SW480 (cell line): ENCODE measurements at regions not wholly inside any gene's neighbourhood (a gene's known extent, or its start where the extent isn't known, plus 50 kb on each side); places are given as distances from the start of the nearest gene placed in this dataset.

Source experiments
- DNase-seq: peaks from one replicate; pipeline ENCODE4 v3.0.0-alpha.2; 2016; ENCODE audit warnings: low spot score

DNA sequence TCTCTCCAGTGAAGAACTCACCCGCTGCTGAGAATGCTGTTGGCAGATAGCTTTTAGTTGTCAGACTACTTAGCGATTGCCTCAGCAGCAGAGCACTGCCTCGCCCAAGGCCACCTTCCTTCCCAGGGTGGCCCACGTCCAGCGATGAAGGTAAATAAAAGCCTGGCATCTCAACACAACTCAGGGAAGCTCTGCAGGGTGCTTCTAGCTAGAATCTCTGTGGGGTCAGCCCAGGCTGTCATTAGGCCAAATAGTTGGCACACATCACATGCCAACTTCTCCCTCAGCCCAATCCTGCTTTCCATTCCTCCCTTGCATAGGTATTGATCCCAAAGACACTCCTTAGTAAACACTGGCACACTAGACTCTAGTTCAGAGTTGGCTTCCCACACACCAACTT lies 368.1 kb upstream of the TMTC1 start:
- no peak for DNase-seq

DNA sequence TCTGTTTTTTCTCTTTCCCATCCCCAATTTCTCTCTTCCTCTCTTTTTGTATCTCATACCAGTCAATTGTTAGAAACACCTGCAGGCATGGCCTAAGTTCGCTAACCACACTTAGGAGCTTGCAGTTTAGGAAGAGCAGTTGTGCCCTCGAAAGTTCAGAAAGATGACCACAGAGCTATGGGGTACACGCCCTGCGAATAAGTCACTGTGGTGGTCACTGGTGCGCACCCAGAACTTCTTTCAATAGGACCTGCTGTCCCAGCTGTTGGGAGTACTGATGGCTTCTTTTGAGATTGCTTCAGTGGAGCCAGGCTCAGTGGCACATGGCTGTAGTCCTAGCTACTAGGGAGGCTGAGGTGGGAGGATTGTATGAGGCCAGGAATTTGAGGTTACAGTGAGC lies 362.8 kb upstream of the TMTC1 start:
- no peak for DNase-seq

DNA sequence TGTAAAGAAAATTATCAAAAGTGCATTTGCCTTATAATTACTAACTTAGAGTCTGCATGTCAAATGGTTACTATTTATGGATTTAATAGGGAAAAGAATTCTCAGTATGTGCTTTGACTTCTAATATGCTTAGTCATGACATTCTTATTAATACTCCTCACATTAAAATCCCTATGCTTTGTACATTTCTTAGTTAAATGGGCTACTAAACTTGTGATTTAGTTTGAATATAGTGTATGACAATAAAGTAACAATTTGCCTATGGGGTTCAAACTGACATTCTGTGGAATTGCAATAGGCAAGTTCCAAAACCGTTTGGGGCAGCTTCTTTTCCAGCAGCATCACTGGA lies 361.9 kb upstream of the TMTC1 start:
- DNase-seq, result no peak

DNA sequence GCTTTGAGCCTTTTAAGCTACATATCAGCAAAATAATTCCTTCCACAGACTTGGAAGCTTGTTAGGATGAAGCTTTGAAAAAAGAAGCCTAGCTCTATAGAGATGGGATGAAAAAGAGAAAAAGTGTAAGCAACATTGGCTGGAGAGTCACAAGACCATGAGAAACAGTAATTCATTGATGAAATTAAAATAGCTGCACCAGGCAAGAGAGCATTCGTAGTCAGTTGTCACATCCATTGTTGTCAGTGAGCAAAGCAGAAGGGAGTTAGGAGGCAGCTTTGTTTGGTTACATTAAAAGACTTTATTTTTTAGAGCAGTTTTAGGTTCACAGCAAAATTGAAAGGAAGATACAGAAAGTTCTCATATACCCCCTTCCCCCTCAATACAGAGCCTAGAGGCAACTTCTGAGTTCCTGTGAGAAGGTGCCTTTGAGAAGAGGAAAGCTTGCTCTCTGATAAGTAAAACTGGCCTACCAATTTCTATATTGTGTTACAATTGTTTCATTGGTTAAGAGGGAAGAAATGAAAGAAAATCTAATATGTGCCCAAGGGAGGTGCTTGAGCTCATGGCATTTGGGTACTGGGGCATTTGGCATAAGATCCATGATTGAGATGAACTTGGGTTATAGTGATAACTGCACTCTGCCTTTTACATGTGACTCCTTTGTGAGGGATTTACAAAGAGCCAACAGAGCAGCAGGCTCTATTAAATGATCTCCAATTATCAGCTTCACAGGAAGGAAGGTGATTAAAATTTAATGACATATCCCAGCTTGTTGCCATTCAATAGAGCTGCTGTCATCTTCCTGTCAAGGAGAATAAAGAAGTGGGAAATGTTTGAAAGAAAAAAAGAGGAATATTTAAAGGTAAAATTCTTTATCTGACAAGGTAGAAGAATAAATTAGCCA lies 361.3 kb upstream of the TMTC1 start:
- no peak for DNase-seq

DNA sequence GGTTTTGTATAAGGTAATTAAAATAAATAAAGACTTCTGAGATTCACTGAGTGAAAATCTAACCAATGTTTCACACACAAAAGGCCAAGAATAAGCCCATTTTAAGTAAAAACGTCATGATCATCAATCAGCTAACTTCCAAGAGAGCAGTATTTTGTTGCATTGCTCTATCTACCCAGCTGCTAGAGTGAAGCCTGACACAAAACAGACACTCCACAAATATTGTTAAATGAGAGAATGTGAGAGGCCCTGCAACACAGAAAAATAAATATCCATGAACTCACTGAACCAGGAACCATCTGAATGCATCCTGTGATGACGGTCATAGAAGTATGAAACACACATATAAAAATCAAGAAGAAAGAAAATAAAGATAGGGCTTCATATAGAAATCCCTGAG lies 358.6 kb upstream of the TMTC1 start:
- no peak for DNase-seq

DNA sequence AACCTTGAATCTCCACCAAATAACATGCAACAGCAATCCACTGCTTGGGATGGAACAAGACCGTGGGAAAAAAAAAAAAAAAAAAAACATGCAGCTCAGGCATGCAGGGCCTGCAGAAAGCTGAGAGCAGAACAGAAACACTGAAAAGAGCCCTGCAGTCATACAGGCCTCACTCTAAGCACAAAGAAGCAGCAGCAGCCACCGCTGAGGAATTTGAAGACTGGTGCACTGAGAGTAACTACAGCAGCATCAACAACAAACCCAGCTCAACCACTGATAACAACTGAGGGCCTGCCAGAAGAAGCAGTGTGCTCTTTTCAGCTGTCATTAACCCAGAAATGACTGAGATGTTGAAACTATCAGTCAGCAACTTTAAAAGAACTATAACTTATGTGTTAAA lies 354.7 kb upstream of the TMTC1 start:
- no peak for DNase-seq

DNA sequence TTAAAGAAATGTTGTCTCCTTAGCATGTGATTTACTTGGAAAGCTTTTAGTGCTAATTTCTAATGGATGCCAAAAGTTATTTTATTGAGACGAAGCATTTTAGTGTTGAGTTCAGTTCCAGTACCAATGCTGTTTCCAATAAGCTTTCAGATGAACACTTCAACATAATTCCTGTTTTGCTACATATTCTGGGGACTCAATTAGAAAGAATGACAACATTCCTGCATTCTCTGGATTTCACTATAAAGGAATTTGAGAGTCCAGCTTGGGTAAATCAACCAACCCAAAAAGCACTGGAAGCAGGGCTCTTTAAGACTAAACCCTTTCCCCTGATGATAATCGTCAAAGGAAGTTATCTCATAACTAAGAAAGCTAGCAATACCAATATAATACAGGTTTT lies 353.0 kb upstream of the TMTC1 start:
- no peak for DNase-seq

DNA sequence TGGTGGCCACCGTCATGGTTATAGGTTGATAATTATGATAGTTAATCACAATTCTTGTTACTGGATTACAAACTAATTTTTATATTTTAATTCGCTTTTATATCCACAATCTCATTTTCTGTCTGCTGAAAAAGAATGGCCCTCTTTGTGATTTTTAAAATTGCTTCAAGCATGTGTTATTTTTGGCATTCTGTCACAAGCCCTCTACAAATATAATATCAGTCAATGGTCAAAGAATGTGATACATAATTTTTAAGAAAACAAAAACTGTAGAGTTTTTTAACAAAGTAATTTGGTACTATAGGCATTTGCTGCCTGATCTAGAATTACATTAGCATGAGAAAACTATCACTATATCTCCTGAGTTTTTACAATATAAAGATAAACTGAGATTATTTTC lies 352.0 kb upstream of the TMTC1 start:
- DNase-seq, result no peak

DNA sequence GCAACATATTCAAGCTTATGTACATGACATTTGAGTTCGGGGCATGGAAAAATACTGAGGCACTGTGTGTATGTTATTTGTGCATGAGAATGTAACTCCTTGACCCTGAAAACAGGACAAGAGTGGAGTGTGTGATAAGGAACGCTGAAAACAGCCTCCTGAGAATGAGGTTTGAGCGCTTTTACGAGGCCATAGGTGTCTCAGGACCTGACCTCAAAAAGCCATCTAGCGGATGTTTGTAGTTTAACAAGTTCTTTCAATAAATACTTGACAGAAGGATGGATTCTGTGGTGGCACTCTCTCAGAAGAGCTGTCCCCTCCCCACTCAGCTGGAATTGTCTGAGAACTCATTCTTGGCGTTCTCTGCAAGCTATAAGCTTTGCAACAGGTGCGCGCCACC lies 350.5 kb upstream of the TMTC1 start:
- DNase-seq, result peak; percentile 44

DNA sequence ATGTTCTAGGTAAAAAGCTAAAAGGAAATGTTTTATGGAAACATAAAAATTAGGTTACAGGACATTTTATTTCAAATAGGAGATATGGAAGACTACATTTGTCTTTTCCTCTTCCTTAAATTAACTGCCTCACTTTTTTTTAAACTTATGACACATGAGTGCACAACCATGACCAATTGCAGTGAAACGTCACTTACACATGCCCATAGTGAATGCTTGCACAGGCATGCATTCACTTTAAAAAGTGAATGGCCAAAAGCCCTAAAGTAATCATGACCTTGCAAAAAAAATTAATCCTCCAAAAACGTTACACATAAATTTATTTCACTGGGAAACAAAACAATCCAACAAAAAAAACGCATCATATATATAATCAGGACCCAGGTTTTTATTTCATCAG lies 343.2 kb upstream of the TMTC1 start:
- DNase-seq, result no peak

DNA sequence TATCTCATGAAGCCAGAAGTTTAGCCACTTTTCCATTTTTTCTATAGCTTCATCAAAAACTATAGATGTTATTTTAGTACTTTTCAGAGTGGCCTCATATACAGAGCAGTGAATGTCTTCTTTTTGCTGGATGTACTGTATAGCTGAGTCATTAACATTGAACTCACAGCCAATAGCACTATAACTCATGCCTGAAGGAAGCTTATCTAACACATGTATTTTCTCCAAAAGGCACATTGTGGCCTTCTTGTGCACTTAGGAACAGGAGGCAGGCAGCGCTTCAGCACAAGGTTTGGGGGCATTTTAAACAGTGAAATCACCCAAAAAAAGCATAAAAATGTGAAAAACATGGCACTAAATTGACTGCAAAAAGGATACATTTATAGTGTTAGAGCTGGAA lies 336.8 kb upstream of the TMTC1 start:
- DNase-seq, result no peak

DNA sequence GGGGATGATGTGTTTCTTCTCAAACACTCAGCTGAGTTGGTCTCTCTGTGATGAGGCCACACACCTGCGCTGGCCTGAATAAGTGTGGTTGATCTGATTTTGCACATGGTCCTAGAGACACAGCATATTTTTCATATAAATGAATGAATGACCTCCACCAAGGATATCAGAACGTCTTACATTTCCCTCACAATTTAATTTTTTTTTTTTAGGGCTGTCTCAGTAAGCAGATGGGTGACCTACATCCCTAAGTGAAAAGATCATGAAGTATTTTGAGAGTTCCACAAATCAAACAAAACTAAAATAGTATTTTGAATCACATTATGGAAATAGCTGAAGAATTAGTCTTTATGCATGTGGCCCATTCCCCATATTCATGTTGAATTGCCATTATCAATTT lies 333.7 kb upstream of the TMTC1 start:
- DNase-seq, result no peak

DNA sequence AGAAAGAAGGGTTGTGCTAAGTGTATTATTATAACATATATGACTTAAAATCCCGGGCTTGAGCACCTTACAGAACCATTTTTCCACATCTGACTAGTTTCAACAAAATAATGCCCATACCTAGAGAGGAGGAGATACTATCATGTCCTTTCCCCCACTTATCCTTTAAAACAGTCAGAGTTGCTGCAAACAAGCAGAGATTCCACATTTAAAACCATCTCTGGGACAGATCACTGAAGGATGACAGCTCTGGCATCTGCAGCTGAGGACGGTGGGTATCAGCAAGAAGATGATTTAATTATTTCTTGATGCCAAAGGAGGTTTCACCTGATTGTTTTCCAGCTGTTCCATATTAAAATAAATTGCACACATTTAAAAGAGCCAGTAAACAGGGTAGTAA lies 328.0 kb upstream of the TMTC1 start:
- DNase-seq, result no peak

DNA sequence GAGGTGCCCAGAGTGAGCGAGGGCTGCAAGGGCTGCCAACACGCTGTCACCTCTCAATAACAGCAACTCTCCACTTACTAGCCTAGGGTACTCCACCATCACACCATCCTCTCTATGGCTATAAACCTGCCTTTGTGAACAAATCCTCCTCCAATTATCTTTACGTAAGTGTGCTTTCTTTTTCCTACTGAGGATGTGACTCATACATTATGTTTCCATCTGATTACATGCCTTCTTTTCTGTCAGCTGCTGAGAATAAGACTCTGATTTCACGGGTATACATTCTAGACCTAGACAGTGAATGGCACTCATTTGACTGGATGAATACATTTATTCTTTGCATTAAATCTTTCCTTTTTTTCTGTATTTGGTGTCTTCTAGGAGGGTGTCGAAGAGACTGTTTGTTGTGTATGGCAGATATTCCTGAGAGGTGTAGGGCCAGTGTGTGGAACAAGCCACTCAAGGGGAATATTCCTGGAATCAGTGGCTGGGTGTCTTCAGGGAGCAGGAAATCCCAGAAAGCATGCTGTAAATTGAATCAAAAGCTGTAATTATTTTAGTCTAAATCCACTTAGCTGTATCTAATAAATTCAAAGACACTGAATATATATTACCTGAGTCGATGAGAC lies 327.3 kb upstream of the TMTC1 start:
- peak; percentile 17 for DNase-seq

DNA sequence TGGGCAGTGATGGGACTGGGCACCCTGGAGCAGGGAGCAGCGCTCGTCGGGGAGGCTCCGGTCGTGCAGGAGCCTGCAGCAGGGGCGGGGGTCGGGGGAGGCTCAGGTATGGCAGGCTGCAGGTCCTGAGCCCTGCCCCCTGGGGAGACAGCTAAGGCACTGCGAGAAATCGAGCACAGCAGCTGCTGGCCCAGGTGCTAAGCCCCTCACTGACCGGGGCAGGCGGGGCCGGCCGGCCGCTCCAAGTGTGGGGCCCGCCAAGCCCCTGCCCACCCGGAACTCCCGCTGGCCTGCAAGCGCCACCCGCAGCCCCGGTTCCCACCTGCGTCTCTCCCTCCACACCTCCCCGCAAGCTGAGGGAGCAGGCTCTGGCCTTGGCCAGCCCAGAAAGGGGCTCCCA lies 326.8 kb upstream of the TMTC1 start:
- no peak for DNase-seq

DNA sequence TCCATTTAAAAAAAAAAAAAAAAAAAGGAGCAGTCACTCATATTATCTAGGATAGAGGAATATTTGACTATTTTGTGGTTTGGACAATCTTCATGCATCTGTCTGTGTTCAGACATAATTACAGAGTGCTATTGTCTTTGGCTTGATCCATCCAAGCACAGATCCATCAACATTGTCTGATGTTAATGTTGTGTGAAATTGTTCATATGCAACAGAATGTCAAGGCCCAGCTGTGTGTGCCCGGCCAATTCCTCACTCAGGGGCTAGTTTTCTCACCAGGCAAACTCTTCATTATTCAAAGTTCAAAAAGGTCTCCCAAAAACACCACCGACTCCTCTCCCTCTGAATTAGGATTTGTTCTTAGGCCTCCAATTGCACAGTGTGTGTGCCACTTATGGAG lies 324.9 kb upstream of the TMTC1 start:
- DNase-seq, result no peak

DNA sequence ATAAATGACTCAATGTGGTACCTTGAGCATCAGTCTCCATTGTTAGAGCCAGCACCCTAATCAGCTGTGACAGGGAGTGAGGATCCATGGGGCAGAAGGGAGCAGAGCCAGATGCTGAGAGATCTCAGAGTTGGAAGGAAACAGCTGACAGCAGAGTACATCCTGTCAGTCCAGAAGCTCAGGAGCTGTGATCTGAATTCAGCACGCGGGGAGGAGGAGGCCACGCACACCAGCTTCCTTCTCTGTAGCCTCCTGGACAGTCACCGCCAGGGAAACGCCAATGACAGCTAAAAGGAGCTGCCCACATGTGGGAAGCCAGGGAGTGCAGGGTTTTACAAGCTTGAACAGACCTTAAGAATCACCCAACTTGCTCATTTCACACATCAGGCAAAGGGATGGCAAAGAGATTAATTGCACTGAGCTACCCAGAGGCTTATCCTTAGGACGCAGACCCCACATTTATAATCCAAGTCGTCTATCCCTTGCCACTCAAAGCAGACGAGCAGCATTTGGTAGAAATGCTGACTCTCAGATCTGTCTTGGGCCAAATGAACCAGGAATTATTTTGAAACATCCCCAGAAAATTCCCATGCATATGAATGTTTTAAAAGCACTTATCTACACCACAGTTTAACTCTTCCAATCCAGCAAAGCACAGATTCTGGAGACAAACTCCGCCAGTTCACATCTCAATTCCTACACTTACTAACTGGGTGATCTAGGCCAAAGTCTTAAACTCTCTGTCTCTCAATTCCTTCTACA lies 322.6 kb upstream of the TMTC1 start:
- no peak for DNase-seq

DNA sequence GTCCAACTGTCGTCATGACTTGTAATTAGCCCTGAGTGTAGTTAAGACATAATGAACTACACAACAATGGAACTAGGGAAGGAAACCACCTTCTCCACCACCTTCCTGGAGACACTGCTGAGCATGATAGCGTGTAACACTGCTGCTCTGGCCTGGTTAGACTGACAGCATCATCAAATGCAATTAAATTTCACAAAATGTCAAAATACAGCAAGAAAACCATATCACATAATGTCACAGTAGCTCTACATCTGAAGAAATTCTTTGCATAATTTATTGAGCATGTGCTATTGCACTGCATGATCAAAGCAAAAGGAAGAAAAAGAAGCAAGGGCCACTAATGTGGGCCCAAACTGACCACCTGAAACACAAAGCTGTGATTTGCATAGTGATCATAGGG lies 321.8 kb upstream of the TMTC1 start:
- no peak for DNase-seq

DNA sequence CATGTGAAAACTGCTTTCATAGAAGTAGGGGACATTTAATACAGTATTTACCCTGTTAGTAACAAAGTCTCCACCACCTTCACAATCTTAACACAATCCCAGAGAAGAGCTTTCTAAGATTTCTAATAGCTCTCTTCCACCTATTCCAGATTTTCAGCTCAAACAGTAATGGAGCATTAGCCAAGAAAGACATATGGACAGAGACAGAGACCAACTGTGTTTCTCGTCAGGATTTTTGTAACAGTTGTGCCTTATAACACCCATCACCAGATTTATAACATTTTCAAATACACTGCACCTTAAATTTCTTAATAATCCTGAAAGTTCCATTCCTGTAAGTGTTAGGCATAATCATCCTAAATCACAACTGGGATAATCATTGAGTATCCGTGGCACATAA lies 321.2 kb upstream of the TMTC1 start:
- no peak for DNase-seq

DNA sequence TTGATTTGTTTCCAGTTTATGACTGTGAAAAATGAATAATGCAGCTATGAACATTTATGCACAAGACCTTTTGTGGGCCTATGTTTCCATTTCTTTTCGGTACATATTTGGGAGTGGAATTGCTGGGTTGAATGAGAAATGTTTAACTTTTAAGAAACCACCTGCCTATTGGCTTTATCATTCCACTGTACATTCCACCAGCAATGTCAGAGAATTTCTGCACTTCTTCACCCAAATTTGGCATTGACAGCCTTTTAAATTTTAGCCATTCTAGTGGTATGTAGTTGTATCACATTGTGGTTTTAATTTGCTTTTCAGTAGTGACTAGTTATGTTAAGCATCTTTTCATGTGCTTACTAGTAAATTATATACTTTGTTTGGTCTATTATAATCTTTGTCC lies 317.0 kb upstream of the TMTC1 start:
- no peak for DNase-seq

DNA sequence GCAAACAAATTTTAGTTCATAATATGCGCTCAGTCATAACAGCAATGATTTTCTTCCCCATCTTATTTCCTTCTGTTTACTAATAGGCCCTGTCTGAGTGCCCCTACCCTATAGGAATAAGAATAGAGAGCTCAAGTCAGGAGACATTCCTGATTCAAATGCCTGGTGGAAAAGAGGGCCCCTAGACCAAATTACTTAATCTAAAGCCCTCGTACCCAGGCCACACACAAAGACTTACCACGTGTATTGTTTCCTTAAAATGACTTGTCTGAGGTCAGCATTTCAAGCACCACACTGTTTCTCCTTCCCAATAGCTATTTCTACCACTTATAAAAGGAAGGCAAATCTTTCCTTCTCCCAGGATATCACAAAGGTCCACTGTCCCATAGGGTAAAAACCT lies 314.9 kb upstream of the TMTC1 start:
- no peak for DNase-seq

DNA sequence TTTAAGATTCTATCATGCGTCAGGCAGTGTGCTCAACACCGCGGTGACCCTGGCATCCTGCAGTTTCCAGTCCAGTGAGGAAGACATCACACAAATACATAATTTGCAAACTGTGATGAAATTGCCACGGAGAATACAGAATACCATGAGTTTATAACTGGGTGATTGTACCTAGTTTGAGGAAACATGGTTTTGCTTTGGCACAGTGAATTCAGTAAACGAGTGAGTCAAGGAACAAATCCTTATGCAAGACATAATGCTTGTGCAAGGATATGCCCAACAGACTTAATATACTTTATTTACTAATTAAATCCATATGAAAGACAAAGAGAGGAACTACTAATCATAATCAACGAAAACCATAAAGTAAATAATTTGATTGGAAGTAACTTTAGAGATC lies 311.8 kb upstream of the TMTC1 start:
- no peak for DNase-seq

DNA sequence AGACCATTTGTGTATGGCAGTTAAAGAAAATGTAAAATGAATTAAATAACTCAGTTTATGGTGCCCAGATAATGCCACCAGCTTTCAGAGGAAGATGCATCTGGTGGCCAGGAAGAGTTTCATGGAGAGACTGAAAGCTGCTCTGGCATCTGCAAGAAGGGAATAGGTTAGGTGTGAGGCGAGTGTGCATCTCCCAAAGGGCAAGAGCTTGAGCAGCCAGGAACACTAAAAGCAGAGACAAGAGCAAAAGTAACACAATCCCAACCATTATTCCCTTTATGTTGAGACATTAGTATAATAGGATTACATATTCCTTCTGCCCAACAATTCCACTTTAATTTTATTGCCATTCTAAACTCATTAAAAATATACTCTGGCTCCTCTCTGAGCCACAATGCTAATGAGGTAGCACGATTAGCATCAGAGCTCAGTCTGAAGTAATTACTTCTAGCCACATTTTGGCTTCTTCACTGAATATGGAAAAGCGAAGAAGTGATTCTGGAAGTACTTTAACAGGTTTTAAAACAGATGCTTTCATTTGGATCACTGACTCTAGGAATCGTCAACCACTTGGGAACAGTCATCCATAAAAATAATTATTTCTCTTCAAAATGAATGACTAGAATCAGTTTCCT lies 309.4 kb upstream of the TMTC1 start:
- no peak for DNase-seq
